Ammon's horn (tissue), 1 donor: ENCODE measurements at regions not wholly inside any gene's neighbourhood (a gene's known extent, or its start where the extent isn't known, plus 50 kb on each side); places are given as distances from the start of the nearest gene placed in this dataset.
A peak's percentile ranks its signal among the peaks of the same experiment; 100 is the strongest.
"Not testable (repeated sequence)": the region's sequence is repeated elsewhere in the genome, so short reads cannot be mapped to it uniquely, and the experiment has no call there.

Experiments
- DNase-seq: peaks from one replicate; pipeline ENCODE4 v3.0.0-alpha.2; 2016; ENCODE audit warnings: low spot score

GRCh38 chr10:81116201-81116600 lies 578.5 kb downstream of the SH2D4B start:
- DNase-seq, result no peak

GRCh38 chr10:81116990-81117389 lies 579.3 kb downstream of the SH2D4B start:
- no peak for DNase-seq

- DNase-seq, result no peak
These were observed 590.2 kb downstream of the SH2D4B start for GRCh38 chr10:81127931-81128330.

DNA sequence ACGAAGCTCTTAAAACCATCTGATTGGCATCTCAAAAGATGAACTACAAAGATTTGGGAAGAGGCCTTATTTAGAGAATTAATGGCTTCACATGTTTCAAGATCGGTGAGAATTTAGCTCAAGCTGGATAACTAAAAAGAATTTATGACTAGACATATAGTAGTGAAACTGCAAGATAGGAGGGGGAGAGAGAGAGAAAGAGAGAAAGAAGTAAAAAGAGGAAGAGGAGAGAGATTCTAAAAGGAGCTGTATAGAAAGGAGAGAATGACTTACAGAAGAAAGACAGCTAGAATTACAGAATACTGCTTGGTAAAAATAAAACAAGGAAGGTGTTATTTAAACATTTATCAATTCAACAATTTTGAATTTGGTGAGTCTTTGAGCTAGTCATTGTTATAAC lies 592.3 kb downstream of the SH2D4B start:
- no peak for DNase-seq

DNA sequence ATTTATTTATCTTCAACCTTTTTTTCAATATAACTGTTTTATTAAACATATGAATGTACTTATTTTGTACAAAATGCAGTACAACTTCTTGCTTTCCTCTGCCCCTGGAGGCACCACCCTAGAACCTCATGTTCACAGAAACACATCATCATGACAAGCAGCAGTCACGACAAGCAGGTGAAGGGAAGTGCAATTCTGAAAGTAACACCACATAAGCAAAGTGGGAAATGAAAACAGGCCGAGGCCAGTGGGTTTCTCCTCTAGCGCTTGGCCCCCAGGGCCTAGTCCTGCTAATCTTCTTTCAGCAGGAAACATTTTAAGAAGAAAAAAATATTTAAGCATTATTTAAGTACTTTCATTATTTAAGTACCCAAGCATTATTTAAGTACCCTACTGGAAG lies 598.1 kb downstream of the SH2D4B start:
- DNase-seq, result no peak

- DNase-seq, result no peak
These were observed 598.6 kb downstream of the SH2D4B start for GRCh38 chr10:81136261-81136660.

DNA sequence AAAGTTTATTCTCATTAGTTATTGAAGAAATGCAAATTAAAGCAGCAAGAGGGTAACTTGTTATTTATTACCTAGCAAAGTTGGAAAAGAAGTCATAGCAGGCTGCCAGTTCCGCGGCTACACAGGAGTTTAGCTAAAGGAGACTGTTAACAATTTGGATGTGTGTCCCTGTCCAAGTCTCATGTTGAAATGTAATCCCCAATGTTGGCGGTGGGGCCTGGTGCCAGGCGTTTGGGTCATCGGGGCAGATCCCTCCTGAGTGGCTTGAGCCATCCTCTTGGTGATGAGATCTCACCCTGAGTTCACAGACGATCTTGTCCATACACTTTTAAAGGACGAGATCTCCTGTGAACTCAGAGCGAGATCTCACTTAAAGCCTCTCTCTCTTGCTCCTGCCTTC lies 608.3 kb downstream of the SH2D4B start:
- DNase-seq, result no peak

DNA sequence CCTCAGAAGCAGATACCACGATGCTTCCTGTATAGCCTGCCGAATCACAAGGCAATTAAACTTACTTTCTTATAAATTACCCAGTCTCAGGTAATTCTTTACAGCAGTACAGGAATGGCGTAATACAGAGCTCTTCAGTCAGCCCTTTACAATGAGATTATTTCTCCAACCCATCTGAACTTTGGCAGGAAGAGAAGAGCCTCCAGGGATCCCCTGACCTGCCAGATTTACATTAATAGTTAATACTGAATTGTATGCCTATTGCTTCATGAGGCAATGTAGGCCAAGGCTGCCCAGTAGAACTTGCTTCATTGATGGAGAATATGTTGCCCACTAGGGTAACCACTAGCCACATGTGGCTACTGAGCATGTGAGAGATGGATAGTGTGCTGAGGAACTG lies 608.7 kb downstream of the SH2D4B start:
- DNase-seq, result no peak

DNA sequence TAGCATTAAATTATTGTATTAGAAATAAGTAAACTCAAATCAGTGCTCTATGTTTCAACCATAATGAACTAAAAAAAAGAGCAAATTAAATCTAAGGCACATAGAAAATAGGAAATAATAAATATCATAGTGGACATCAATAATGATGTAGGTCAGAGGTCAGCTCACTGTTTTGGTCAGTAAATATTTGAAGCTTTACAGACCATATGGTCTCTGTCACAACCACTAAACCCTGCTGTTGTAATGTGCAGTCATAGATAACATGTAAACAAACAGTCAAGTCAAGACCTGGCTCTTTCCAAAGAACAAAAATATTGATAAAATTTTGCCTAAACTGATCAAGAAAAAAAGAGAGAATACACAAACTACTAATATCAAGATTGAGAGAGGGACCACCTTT lies 615.0 kb downstream of the SH2D4B start:
- DNase-seq, result no peak

GRCh38 chr10:81157681-81158080 lies 620.0 kb downstream of the SH2D4B start:
- DNase-seq, result no peak

DNA sequence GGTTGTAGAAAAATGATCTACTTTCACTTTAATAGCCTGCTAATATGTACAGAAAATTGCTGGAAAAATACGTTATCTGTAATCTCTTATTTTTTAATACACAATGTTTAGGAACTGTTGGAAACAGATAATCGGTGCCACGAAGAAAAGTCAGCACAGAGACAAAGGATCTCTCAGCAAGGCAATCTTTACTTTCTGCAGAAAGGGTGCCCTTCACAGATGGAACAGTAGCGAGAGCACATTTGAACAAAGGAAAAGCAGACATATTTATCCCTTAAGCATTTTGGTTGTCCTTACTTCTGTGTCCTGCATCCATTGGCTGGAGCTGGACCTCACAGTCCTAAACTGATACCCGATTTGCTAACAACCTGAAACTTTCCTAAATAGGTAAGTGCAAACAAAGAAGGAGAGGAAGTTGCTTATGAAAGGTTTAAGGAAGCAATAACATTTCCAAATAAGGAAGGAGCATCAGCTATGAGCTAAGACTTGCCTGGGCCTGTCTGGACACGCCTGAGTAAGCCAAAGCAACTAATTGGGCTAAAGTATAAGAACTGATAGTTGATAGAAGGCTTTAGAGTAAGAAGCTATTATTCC lies 640.0 kb downstream of the SH2D4B start:
- no peak for DNase-seq

DNA sequence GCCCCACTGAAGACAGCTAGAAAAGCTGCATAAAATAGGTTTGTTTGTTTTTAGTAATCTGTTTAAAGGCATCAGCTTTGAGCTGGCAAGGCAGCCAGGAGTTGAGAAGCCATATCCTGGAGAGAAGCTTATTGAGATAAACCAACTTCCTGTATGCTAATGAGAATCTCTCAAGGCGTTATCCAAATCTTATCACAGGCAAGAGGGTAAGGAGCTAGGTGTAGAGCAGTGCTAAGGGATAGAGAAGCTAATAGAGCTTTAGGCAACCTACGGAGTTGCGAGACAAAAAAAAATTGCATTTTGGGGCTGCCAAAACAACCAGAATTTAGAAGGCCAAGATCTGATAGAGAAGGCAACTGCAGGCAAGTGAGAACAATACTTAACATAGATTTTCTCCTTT lies 641.6 kb downstream of the SH2D4B start:
- no peak for DNase-seq

- peak; percentile 14 for DNase-seq
These were observed 642.2 kb downstream of the SH2D4B start for GRCh38 chr10:81179805-81180452.

GRCh38 chr10:81182296-81182695 lies 644.6 kb downstream of the SH2D4B start:
- no peak for DNase-seq

DNA sequence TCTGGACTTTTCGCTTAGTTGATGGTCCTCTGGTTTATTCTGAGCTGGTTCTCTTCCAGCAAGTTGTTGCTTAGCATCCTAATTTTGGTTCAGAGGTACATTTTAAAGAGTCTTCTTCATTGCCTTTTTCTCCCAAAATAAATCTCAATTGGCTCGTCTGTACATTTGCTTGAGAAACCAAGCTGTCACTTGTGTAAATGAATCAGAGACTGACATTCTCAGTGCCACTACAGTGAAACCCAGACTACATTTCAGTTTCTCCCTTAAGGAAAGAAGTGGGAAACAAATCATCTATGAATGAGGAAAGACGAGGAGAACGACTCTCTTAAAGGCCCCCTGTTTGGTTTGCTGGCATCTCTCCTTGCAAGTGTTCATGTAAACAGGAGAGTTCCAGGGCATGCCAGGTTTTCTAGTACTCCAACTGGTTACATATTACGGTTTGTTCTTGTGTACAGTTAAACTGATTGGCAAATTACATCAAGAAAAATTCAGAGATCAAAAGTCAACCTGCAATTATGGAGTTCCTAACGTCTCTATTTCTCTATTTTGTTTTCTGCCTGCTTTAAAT lies 654.6 kb downstream of the SH2D4B start:
- no peak for DNase-seq

DNA sequence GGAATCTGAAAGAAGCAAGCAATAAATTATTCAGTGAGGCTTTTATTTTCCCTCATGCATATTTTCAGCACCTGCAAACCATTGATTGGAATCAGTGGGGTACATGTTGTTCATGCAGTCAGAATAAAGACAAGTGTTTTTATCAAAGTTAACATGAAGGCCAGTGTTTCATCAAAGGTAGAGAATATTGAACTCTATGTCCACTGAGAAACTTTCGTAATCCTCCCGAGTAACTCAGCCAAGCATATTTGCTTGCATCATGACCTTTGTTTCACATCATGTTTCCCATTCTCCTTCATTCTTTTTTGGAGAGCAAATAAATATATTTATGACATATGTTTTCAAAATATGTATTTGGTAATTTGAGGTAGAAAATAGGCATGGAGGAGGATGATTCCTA lies 663.1 kb downstream of the SH2D4B start:
- DNase-seq, result no peak

- not testable (repeated sequence) for DNase-seq
These were observed 667.6 kb upstream of the NRG3 start for GRCh38 chr10:81207359-81207758.

DNA sequence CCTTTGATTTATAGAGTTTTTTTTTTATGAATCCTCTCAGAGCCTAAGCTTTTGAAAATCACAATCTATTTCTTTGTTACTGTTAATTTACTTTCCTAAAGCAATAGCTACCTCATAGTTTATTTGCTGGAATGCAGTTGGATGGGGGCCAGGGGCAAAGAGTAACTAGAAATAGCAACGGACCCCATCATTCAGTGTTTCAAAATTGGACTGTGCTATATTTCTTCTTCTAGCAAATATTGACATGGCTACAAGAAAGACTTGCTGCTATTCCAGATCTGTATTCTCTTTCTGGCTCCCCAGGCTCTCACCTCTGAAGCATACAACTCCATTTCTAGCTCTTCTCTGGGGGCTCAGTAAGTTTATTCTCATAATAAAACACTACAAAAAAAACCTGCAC lies 661.6 kb upstream of the NRG3 start:
- DNase-seq, result no peak

DNA sequence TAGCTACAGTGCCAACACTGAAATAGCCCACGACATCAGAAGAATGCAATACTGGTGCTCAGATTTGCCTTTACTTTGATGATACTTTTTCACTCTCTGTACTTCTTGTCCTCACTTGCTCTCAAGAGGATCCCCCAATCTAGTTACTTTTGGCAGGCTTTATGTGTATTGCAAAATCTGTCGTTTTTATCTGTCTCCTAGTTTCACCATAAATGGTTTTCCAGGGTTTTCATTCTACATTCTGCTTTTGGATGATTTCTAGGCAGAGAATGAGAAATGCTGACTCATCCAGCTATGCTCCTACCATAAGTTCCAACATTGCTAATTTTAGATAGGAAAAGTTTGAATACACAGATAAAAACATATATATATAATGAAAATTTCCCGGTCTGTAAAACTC lies 659.5 kb upstream of the NRG3 start:
- DNase-seq, result peak; percentile 1

DNA sequence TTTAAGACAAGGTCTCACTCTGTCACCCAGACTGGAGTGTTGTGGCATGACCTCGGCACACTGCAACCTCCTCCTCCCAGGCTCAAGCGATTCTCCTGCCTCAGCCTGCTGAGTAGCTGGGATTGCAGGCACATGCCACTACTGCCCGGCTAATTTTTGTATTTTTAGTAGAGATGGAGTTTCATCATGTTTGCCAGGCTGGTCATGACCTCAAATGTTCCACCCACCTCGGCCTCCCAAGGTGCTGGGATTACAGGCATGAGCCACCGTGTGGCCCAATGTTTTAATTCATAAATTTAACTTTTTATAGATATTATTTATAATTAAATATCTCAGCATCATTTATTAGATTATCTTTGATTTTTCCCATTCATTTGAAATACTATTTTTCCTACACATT lies 658.0 kb upstream of the NRG3 start:
- DNase-seq, result no peak

DNA sequence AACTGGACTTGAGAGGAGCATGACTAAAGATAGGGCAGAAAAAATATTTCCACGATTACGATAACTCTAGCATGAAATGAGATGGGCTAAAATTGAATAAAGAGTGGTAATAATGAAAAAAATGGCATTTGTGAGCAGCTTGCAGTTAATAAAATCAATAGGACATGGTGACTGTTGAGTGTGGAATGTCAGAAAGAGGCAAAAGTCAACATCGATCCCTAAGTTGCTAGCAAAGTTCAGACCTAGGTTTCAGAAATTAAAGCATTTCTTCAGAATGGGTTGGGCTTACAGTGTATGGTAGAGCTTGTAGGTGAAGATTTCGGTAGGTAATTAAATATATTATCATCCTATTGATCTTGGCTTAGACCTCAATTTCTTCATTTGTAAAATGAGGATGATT lies 656.7 kb upstream of the NRG3 start:
- no peak for DNase-seq

- DNase-seq, result no peak
These were observed 655.2 kb upstream of the NRG3 start for GRCh38 chr10:81219758-81220157.

- no peak for DNase-seq
These were observed 626.1 kb upstream of the NRG3 start for GRCh38 chr10:81248886-81249285.
